ENCODE measurements at regions not wholly inside any gene's neighbourhood (a gene's known extent, or its start where the extent isn't known, plus 50 kb on each side); places are given as distances from the start of the nearest gene placed in this dataset.

DNA sequence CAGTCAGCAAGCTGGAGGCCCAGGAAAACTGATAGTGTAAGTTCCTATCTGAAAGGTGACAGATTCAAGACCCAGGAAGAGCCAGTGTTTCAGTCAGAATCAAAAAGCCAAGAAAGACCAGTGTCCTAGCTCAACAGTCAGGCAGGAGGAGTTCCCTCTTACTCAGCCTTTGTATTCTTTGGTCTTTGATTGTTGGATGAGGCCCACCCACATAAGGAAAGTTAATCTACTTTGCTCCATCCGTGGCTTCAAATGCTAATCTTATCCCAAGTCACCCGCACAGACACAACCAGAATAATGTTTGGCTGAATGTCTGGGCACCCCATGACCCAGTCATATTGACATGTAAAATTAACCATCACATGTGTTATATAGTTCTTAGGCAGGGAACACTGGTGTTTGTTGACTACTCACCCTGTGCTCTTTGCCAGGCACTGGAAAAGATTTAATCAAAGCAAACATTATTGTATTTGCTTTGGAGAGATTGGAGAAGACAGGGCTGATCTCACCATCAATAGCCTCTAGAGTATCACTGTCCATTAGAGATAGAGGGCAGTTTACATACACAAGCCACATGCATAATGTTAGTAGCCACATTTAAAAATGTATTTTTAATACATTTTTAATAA lies 96.3 kb upstream of the KCNN2 start:
- no TSS peak for BruUV-seq (replicated peaks)
- Histone ChIP-seq H3K36me3 (ENCODE audit: control insufficient read depth, insufficient read depth, low read length) (no peaks in the 10 kb centered on the region), H3K9me3 (ENCODE audit: control insufficient read depth, insufficient read depth, low read depth, low read length) (no peaks in the 10 kb centered on the region), H3K4me3 (ENCODE audit: low read depth in 2 of 2, low read length in 2 of 2) (no peak overlapping the region), H3K27me3 (ENCODE audit: control insufficient read depth, insufficient read depth, low read length) (no peaks in the 10 kb centered on the region), H3K27ac (ENCODE audit: low read length) (no peak overlapping the region), H3K4me1 (ENCODE audit: control insufficient read depth, insufficient read depth, low read length) (no peaks in the 10 kb centered on the region)
- intact Hi-C loops (cut with micrococcal nuclease; ENCODE audit: unreplicated experiment) = no loop called here
- in situ Hi-C loops (cut with HindIII; ENCODE audit: low pct_unique_long_range_greater_than_20kb, low sequenced_read_pairs) = no loop called here
- TF ChIP-seq, protein P1, sequence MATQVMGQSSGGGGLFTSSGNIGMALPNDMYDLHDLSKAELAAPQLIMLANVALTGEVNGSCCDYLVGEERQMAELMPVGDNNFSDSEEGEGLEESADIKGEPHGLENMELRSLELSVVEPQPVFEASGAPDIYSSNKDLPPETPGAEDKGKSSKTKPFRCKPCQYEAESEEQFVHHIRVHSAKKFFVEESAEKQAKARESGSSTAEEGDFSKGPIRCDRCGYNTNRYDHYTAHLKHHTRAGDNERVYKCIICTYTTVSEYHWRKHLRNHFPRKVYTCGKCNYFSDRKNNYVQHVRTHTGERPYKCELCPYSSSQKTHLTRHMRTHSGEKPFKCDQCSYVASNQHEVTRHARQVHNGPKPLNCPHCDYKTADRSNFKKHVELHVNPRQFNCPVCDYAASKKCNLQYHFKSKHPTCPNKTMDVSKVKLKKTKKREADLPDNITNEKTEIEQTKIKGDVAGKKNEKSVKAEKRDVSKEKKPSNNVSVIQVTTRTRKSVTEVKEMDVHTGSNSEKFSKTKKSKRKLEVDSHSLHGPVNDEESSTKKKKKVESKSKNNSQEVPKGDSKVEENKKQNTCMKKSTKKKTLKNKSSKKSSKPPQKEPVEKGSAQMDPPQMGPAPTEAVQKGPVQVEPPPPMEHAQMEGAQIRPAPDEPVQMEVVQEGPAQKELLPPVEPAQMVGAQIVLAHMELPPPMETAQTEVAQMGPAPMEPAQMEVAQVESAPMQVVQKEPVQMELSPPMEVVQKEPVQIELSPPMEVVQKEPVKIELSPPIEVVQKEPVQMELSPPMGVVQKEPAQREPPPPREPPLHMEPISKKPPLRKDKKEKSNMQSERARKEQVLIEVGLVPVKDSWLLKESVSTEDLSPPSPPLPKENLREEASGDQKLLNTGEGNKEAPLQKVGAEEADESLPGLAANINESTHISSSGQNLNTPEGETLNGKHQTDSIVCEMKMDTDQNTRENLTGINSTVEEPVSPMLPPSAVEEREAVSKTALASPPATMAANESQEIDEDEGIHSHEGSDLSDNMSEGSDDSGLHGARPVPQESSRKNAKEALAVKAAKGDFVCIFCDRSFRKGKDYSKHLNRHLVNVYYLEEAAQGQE (IDR thresholded peaks at IDR 0.05; ENCODE audit: insufficient read depth in 1 of 2, low read depth in 2 of 2, low read length in 1 of 2) = no peak
- TF ChIP-seq SIN3A (IDR thresholded peaks at IDR 0.05; ENCODE audit: borderline replicate concordance, insufficient read depth, low read depth, low read length) (no peak), TCF7L2 (IDR thresholded peaks at IDR 0.05; ENCODE audit: low read depth, low read length) (no peak), POLR2AphosphoS5 (IDR thresholded peaks at IDR 0.05; ENCODE audit: low read depth, low read length) (no peak)
- CTCF ChIA-PET = no interaction called here
- ATAC-seq (no peak), DNase-seq (ENCODE audit: low read depth, low spot score) (no peak)
- POLR2A ChIA-PET = no interaction called here

DNA sequence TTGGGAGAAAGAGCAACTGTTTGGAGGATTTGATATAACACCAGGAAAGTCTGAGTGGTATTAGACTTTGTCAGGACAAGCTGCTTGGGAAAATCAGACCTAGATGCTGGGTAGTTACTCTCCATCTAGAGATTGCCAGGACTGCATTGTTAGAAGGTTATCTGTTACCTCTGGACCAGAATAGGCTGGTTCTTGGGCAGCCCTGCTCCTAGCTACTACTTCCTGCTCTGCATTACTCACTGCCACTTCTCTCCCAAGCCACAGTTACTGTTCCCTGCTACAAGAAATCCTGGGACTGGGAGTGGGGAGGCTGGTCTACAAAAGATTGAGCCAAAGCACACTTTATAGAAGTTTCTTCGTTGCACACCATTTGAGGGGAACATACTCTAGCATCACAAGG lies 95.5 kb upstream of the KCNN2 start:
- ATAC-seq (no peak), DNase-seq (ENCODE audit: low read depth, low spot score) (no peak)
- H3K4me3 ChIP-seq (ENCODE audit: low read depth in 2 of 2, low read length in 2 of 2) = no peak overlapping the region
- intact Hi-C loops (cut with micrococcal nuclease; ENCODE audit: unreplicated experiment) = no loop called here
- no peaks in the 10 kb centered on the region for H3K27me3 ChIP-seq (ENCODE audit: control insufficient read depth, insufficient read depth, low read length)
- ChIA-PET CTCF (no interaction called here), POLR2A (no interaction called here)
- H3K4me1 ChIP-seq (ENCODE audit: control insufficient read depth, insufficient read depth, low read length) = no peaks in the 10 kb centered on the region
- H3K27ac ChIP-seq (ENCODE audit: low read length) = no peak overlapping the region
- no TSS peak for BruUV-seq (replicated peaks)
- TF ChIP-seq POLR2AphosphoS5 (IDR thresholded peaks at IDR 0.05; ENCODE audit: low read depth, low read length) = no peak
- no peak for TF ChIP-seq TCF7L2 (IDR thresholded peaks at IDR 0.05; ENCODE audit: low read depth, low read length)
- TF ChIP-seq, protein P2, sequence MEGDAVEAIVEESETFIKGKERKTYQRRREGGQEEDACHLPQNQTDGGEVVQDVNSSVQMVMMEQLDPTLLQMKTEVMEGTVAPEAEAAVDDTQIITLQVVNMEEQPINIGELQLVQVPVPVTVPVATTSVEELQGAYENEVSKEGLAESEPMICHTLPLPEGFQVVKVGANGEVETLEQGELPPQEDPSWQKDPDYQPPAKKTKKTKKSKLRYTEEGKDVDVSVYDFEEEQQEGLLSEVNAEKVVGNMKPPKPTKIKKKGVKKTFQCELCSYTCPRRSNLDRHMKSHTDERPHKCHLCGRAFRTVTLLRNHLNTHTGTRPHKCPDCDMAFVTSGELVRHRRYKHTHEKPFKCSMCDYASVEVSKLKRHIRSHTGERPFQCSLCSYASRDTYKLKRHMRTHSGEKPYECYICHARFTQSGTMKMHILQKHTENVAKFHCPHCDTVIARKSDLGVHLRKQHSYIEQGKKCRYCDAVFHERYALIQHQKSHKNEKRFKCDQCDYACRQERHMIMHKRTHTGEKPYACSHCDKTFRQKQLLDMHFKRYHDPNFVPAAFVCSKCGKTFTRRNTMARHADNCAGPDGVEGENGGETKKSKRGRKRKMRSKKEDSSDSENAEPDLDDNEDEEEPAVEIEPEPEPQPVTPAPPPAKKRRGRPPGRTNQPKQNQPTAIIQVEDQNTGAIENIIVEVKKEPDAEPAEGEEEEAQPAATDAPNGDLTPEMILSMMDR (IDR thresholded peaks at IDR 0.05) = no peak
- TF ChIP-seq, protein P1 (IDR thresholded peaks at IDR 0.05; ENCODE audit: insufficient read depth in 1 of 2, low read depth in 2 of 2, low read length in 1 of 2) = no peak
- TF ChIP-seq SIN3A (IDR thresholded peaks at IDR 0.05; ENCODE audit: borderline replicate concordance, insufficient read depth, low read depth, low read length) = no peak
- no peaks in the 10 kb centered on the region for H3K36me3 ChIP-seq (ENCODE audit: control insufficient read depth, insufficient read depth, low read length)
- no peaks in the 10 kb centered on the region for H3K9me3 ChIP-seq (ENCODE audit: control insufficient read depth, insufficient read depth, low read depth, low read length)
- in situ Hi-C loops (cut with HindIII; ENCODE audit: low pct_unique_long_range_greater_than_20kb, low sequenced_read_pairs) = no loop called here

Data from Panc1 (cell line).